COLO829 (cell line): ENCODE measurements at regions not wholly inside any gene's neighbourhood (a gene's known extent, or its start where the extent isn't known, plus 50 kb on each side); places are given as distances from the start of the nearest gene placed in this dataset.

Experiments used
- DNase-seq: peaks from one replicate; pipeline ENCODE4 v3.0.0; 2012; ENCODE audit warnings: low spot score

GRCh38 chr1:172801771-172802322 lies 142.9 kb downstream of the FASLG start:
- no peak for DNase-seq

- no peak for DNase-seq
Observed at GRCh38 chr1:172809750-172810149, 150.8 kb downstream of the FASLG start.

- DNase-seq: no peak
Observed at GRCh38 chr1:172810480-172811175, 151.7 kb downstream of the FASLG start.

- no peak for DNase-seq
Observed at GRCh38 chr1:172811694-172812093, 152.8 kb downstream of the FASLG start.

- DNase-seq: no peak
Observed at GRCh38 chr1:172812118-172812517, 153.2 kb downstream of the FASLG start.

- no peak for DNase-seq
Observed at GRCh38 chr1:172813330-172813729, 154.4 kb downstream of the FASLG start.

GRCh38 chr1:172814428-172814827 lies 155.5 kb downstream of the FASLG start:
- no peak for DNase-seq

GRCh38 chr1:172815740-172816139 lies 156.8 kb downstream of the FASLG start:
- DNase-seq: no peak

DNA sequence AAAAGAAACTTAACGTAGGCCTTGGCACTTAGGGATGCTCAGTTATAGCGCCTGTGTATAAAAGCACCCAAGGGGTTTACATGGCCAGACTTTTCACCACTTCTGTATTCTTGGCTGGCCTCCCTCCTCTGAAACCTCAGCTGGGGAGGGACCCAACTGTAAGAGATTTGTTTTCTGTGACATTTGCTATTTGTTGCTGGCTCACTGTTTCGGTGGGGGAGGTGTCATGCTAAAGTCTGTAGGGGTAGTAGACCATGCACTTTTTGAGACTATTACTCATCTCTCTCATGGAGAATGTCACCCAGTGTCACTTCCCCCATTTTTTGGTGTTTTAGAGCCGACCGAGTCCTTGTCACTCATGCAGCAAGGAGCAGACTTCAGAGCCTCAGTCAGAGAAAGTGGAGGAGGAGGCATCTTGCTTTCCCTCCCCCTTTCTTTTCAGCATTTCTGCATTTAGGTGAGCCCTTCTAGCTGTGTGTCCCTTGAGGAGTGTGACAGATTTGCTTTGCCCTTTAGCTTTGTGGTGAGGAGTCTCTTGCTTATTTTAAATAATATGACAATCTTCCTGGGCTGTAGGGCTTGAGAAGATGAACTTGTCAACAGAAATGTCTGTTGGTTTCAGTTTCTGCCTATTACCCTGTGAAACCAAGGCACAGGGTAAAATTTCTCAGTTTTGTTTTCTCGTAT lies 160.1 kb downstream of the FASLG start:
- no peak for DNase-seq

DNA sequence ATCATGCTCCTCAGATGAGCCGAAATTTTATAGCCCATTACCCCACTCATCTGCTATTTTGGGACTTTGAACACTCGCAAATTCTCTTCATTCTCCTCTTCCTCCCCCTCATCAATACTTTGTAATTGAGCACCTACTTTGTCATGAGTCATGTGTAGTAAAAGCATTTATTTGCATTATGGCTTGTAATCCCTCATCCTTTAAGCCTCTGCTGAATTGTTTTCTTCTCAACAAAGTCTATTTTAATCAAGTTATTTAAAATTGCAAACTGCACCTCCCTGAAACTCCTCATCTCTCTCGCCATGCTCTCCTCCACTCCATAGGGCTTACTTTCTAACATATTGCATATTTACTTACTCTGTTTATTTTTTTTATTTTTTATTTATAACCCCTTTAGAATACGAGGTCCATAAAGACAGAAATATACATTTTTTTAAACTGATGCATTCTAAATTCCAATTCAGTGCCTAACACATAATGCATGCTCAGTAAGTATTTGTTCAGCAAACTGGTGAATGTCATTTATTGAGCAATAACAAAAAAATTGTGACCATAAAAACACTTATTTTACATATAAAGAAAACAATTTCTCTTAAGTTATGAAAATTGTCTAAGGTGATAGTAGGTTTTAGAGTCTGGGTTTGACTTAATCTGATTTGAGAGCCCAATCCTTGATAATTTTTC lies 161.7 kb downstream of the FASLG start:
- DNase-seq: no peak

GRCh38 chr1:172821609-172822274 lies 162.8 kb downstream of the FASLG start:
- DNase-seq: no peak

DNA sequence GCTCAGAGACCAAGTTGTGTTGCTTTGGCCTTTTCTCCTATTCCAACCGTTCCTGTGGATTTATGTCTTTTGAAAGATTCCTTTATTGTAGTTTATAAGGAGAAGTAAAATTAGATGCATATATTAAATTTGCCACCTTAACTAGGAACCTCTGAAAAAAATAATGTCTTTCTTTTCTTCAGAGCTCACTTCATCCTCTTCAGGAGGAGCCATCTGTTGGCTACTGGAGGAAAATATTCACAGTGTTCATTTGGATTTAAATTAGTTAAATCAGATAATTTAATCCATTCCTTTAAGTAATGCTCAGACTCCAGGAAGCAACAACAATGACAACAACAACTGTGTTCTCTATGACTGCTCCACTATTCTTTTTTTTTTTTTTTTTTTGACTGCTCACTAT lies 164.0 kb downstream of the FASLG start:
- DNase-seq: no peak

GRCh38 chr1:172823534-172823933 lies 164.6 kb downstream of the FASLG start:
- DNase-seq: no peak

DNA sequence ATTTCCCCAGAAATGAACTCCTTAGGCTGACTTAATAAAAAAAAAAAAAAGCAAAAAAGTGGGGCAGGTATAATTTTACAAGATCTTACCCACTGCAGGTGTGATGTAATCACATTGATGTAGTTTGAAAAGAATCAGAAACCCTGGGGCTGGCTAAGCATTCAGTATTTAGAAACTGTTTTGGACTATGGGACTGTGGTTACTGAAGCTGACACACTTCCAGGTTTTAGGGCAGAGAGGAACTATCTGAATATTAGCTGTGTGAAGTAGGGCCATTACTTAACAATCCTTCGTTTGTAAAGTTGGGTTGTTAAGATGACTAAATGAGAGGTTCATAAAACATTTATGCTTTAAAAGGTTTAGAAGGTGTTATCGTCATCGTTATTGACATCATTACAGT lies 165.3 kb downstream of the FASLG start:
- no peak for DNase-seq

GRCh38 chr1:172826096-172826741 lies 167.3 kb downstream of the FASLG start:
- peak; percentile 82 for DNase-seq

GRCh38 chr1:172827301-172827700 lies 168.4 kb downstream of the FASLG start:
- no peak for DNase-seq

- no peak for DNase-seq
Observed at GRCh38 chr1:172827841-172828240, 168.9 kb downstream of the FASLG start.

DNA sequence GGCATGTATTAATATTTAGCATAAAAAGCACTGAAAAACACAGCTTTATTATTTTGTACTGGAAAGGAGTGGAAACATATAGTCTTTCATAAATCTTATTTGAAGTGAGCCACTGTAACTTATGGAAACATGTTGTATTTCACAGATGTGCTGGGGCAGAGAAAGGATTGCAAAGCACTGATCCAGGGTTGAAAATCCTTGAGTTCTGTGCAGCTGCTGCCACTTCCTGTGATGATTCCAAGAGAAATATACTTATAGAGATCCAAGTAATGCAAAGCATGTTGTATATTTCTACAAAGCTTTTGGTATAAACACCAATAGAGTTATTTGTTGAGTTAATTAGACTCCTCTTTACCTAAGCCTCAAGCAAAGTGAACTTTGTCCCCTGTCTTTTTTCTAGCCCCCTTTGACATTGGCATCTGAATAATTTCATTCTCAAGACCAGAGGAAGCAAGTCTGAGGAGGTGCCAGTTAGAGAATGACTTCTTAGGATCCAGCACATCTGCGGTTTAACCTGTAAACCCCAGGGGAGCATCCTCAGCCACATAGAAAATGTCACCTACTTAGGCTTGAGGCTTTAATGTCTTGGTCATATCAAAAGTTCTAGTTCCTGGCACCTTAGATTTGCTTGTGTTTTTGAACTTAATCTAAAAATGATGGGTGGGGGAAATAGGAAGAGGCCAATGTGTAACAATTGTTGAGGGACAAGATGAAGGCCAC lies 173.3 kb downstream of the FASLG start:
- no peak for DNase-seq

DNA sequence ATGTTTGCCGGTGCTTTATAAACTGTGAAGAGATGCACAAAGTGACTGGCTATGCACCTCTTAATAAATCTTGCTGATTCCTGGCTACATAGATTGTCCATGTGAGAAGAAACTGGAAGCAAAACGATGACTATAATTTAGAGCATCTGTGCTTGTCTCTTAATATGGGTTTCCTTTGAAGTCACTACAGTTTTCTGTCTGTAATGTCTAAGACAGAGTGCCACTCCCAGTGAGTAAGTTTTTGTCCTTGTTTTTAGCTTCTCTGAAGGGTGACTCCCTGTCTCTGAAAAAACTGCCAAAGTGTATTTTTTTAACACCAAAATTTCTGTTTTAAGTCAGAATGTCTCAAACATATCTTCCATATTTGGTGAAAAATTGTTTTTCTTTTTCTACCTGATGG lies 175.1 kb downstream of the FASLG start:
- DNase-seq: no peak

GRCh38 chr1:172834609-172835008 lies 175.7 kb downstream of the FASLG start:
- DNase-seq: no peak

DNA sequence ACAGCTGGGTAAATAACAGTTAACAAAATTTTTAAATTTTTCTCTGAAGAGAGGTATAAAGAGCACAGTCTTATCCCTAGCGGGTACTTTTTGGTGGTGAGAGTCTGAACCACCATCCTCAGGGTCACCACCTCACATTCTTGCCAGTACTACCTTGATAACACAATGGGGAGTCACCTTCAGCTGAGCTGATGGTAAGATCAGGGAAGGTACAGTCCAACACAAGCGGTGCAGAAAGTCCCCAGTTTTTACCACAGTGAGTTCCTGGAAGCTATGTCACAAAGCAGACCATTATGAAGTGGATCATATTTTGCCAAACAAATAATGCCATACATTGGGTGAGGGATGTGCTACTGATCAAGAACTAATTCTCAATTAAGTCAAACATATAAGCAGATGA lies 176.9 kb downstream of the FASLG start:
- no peak for DNase-seq
